HEK293T (cell line): ENCODE measurements at regions not wholly inside any gene's neighbourhood (a gene's known extent, or its start where the extent isn't known, plus 50 kb on each side); places are given as distances from the start of the nearest gene placed in this dataset.

Source experiments
- ARNT ChIP-seq: fragments of 450-650 bp; IDR thresholded peaks from 2 replicates; pipeline ENCODE4 v1.6.1; 2017; ENCODE audit warnings: mild to moderate bottlenecking
- BHLHE40 ChIP-seq: fragments of 450-650 bp; IDR thresholded peaks from 2 replicates; pipeline ENCODE4 v1.6.1; 2016; ENCODE audit warnings: mild to moderate bottlenecking, moderate library complexity, borderline replicate concordance
- ELF4 ChIP-seq: fragments of 450-650 bp; IDR thresholded peaks from 2 replicates; pipeline ENCODE4 v1.6.1; 2017; ENCODE audit warnings: antibody characterized with exemption
- FOXA1 ChIP-seq: fragments of 450-650 bp; IDR thresholded peaks from 2 replicates; pipeline ENCODE4 v1.6.1; 2016; ENCODE audit warnings: mild to moderate bottlenecking
- FOXK2 ChIP-seq: fragments of 450-650 bp; IDR thresholded peaks from 2 replicates; pipeline ENCODE4 v1.6.1; 2016; ENCODE audit warnings: mild to moderate bottlenecking
- FOXM1 ChIP-seq: fragments of 450-650 bp; IDR thresholded peaks from 2 replicates; pipeline ENCODE4 v1.6.1; 2017; ENCODE audit warnings: mild to moderate bottlenecking, borderline replicate concordance
- HDGF ChIP-seq: fragments of 450-650 bp; IDR thresholded peaks from 2 replicates; pipeline ENCODE4 v1.6.1; 2017; ENCODE audit warnings: antibody characterized with exemption, borderline replicate concordance
- PKNOX1 ChIP-seq: fragments of 450-650 bp; IDR thresholded peaks from 2 replicates; pipeline ENCODE4 v1.6.1; 2016
- SP1 ChIP-seq: fragments of 450-650 bp; IDR thresholded peaks from 2 replicates; pipeline ENCODE4 v1.6.1; 2017
- SUZ12 ChIP-seq: fragments of 450-650 bp; IDR thresholded peaks from 2 replicates; pipeline ENCODE4 v1.6.1; 2016; ENCODE audit warnings: mild to moderate bottlenecking
- TARDBP ChIP-seq: fragments of 450-650 bp; IDR thresholded peaks from 2 replicates; pipeline ENCODE4 v1.6.1; 2016
- ZNF384 ChIP-seq: fragments of 450-650 bp; IDR thresholded peaks from 2 replicates; pipeline ENCODE4 v1.6.1; 2016

DNA sequence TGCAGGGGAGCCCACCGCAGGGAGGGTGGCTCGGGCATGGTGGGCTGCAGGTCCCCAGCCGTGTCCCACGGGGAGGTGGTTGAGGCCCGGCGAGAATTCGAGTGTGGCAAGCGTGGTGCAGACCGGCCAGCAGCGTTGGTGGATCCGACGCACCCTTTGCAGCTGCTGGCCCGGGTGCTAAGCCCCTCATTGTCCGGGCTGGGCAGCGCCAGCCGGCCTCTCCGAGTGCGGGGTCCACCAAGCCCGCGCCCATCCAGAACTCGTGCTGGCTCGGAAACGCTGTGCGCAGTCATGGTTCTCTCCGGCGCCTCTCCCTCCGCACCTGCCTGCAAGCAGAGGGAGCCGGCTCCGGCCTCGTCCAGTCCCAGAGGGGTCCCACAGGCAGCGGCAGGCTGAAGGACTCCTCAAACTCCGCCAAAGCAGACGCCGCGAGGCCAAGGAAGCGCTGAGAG lies 177.0 kb upstream of the SLC35G4 start:
- TF ChIP-seq HDGF (no peak), ELF4 (no peak), PKNOX1 (no peak), SUZ12 (no peak), FOXK2 (no peak), SP1 (no peak), ZNF384 (no peak), BHLHE40 (no peak), TARDBP (no peak), FOXA1 (no peak), ARNT (no peak), FOXM1 (no peak)
